GM20431 (cell line): ENCODE measurements at regions not wholly inside any gene's neighbourhood (a gene's known extent, or its start where the extent isn't known, plus 50 kb on each side); places are given as distances from the start of the nearest gene placed in this dataset.

Experiments
- in situ Hi-C: fragments of 300-500 bp; cut with MseI, MboI; formaldehyde crosslinking; loops from one replicate; pipeline ENCODE4 v1.15.0; 2020; ENCODE audit warnings: low sequenced_read_pairs; ENCODE audit not compliant: unreplicated experiment

GRCh38 chr3:70805061-70805889, 492.8 kb upstream of the MDFIC2 start:
- in situ Hi-C loops = no loop called here

- in situ Hi-C loops = no loop called here
Measured at GRCh38 chr3:70803891-70804290, 491.5 kb upstream of the MDFIC2 start.

GRCh38 chr3:70803319-70803718, 490.9 kb upstream of the MDFIC2 start:
- in situ Hi-C loops = no loop called here

GRCh38 chr3:70800951-70801350, 488.5 kb upstream of the MDFIC2 start:
- in situ Hi-C loops = no loop called here

GRCh38 chr3:70789878-70790277, 477.4 kb upstream of the MDFIC2 start:
- in situ Hi-C loops = no loop called here

- in situ Hi-C loops = no loop called here
Measured at GRCh38 chr3:70780790-70781189, 468.4 kb upstream of the MDFIC2 start.

GRCh38 chr3:70779296-70779695, 466.9 kb upstream of the MDFIC2 start:
- in situ Hi-C loops = no loop called here

- in situ Hi-C loops = no loop called here
Measured at GRCh38 chr3:70776081-70776480, 463.6 kb upstream of the MDFIC2 start.

- in situ Hi-C loops = no loop called here
Measured at GRCh38 chr3:70775257-70775656, 462.8 kb upstream of the MDFIC2 start.

- in situ Hi-C loops = no loop called here
Measured at GRCh38 chr3:70774641-70775040, 462.2 kb upstream of the MDFIC2 start.

- in situ Hi-C loops = no loop called here
Measured at GRCh38 chr3:70771426-70772147, 459.1 kb upstream of the MDFIC2 start.

- in situ Hi-C loops = no loop called here
Measured at GRCh38 chr3:70770650-70771049, 458.2 kb upstream of the MDFIC2 start.

GRCh38 chr3:70766301-70766700, 453.9 kb upstream of the MDFIC2 start:
- in situ Hi-C loops = no loop called here

GRCh38 chr3:70763894-70764293, 451.5 kb upstream of the MDFIC2 start:
- in situ Hi-C loops = no loop called here

GRCh38 chr3:70757658-70758057, 445.2 kb upstream of the MDFIC2 start:
- in situ Hi-C loops = no loop called here

- in situ Hi-C loops = no loop called here
Measured at GRCh38 chr3:70755526-70755925, 443.1 kb upstream of the MDFIC2 start.

GRCh38 chr3:70754314-70754713, 441.9 kb upstream of the MDFIC2 start:
- in situ Hi-C loops = no loop called here

GRCh38 chr3:70753572-70753971, 441.1 kb upstream of the MDFIC2 start:
- in situ Hi-C loops = no loop called here

- in situ Hi-C loops = no loop called here
Measured at GRCh38 chr3:70752051-70752450, 439.6 kb upstream of the MDFIC2 start.

GRCh38 chr3:70749122-70749521, 436.7 kb upstream of the MDFIC2 start:
- in situ Hi-C loops = no loop called here

GRCh38 chr3:70748593-70748992, 436.2 kb upstream of the MDFIC2 start:
- in situ Hi-C loops = no loop called here
